ENCODE measurements at regions not wholly inside any gene's neighbourhood (a gene's known extent, or its start where the extent isn't known, plus 50 kb on each side); places are given as distances from the start of the nearest gene placed in this dataset.

DNA sequence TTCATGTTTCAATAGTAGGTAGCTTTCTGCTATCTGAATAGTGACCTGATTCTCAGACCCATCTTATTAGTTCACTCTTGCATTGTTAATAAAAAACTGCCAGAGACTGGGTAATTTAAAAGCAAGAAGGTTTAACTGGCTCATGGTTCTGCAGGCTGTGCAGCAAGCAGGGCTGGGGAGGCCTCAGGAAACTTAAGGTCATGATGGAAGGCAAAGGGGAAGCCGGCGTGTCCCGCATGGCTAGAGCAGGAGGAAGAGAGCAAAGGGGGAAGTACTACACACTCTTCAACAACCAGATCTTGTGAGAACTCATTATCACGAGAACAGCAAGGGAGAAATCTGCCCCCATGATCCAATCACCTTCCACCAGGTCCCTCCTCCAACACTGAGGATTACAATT, 185.2 kb upstream of the PITRM1 start:
- DNase-seq = no peak
- H3K36me3 Mint-ChIP-seq (ENCODE audit: low read depth) = no peaks in the 10 kb centered on the region
- H3K9me3 Mint-ChIP-seq = peaks cover 20% of the 10 kb centered on the region
- no peak overlapping the region for H3K27ac Mint-ChIP-seq
- no peak overlapping the region for H3K4me3 Mint-ChIP-seq
- H3K4me1 Mint-ChIP-seq = peaks cover 2% of the 10 kb centered on the region
- peaks cover 12% of the 10 kb centered on the region for H3K27me3 Mint-ChIP-seq
- intact Hi-C loops (cut with micrococcal nuclease) = no loop called here

GRCh38 chr10:3355536-3355935, 183.0 kb upstream of the PITRM1 start:
- Mint-ChIP-seq H3K36me3 (ENCODE audit: low read depth) (no peaks in the 10 kb centered on the region), H3K9me3 (peaks cover 8% of the 10 kb centered on the region), H3K4me1 (peaks cover 3% of the 10 kb centered on the region), H3K4me3 (no peak overlapping the region), H3K27ac (no peak overlapping the region), H3K27me3 (peaks cover 20% of the 10 kb centered on the region)
- intact Hi-C loops (cut with micrococcal nuclease) = no loop called here
- no peak for DNase-seq

DNA sequence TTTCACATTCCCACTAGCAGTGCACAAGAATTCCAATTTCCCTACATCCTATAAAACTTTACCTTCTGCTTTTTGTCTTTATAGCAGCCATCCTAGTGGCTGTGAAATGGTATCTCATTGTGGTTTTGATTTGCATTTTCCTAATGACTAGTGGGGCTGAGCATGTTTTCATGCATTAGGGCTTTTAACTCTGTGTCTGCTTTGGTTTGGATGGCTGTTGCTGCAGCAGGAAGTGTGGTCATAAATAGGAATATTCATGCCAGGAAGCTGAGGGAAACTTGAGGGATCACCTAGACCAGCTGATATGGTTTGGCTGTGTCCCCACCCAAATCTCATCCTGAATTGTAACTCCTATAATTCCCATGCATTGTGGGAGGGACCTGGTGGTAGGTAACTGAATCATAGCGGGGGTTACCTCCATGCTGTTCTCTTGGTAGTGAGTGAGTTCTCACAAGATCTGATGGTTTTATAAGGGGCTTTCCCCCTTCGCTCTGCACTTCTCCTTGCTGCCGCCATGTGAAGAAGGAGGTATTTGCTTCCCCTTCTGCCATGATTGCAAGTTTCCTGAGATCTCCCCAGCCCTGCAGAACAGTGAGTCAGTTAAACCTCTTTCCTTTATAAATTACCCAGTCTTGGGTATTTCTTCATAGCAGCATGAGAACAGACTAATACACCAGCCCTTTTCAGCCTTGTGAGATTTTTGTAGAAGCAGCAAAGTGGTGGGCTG, 181.8 kb upstream of the PITRM1 start:
- peaks cover 3% of the 10 kb centered on the region for H3K4me1 Mint-ChIP-seq
- H3K36me3 Mint-ChIP-seq (ENCODE audit: low read depth) = no peaks in the 10 kb centered on the region
- H3K27ac Mint-ChIP-seq = no peak overlapping the region
- no peak for DNase-seq
- peaks cover 30% of the 10 kb centered on the region for H3K27me3 Mint-ChIP-seq
- no peak overlapping the region for H3K4me3 Mint-ChIP-seq
- intact Hi-C loops (cut with micrococcal nuclease) = no loop called here
- peaks cover 5% of the 10 kb centered on the region for H3K9me3 Mint-ChIP-seq

- peaks cover 33% of the 10 kb centered on the region for H3K27me3 Mint-ChIP-seq
Observed at GRCh38 chr10:3353235-3353634, 180.7 kb upstream of the PITRM1 start.

GRCh38 chr10:3350617-3351258, 178.2 kb upstream of the PITRM1 start:
- no peaks in the 10 kb centered on the region for H3K9me3 Mint-ChIP-seq
- H3K27me3 Mint-ChIP-seq = peaks cover 35% of the 10 kb centered on the region
- peaks cover 3% of the 10 kb centered on the region for H3K4me1 Mint-ChIP-seq
- intact Hi-C loops (cut with micrococcal nuclease) = no loop called here
- no peaks in the 10 kb centered on the region for H3K36me3 Mint-ChIP-seq (ENCODE audit: low read depth)
- DNase-seq = no peak
- H3K4me3 Mint-ChIP-seq = no peak overlapping the region
- no peak overlapping the region for H3K27ac Mint-ChIP-seq

More at GRCh38 chr10:3353235-3353634, 180.7 kb upstream of the PITRM1 start:
- no peak for DNase-seq
- Mint-ChIP-seq H3K36me3 (ENCODE audit: low read depth) (no peaks in the 10 kb centered on the region), H3K4me1 (peaks cover 3% of the 10 kb centered on the region), H3K27ac (no peak overlapping the region), H3K4me3 (no peak overlapping the region), H3K9me3 (peaks cover 5% of the 10 kb centered on the region)
- intact Hi-C loops (cut with micrococcal nuclease) = no loop called here

GRCh38 chr10:3350205-3350604, 177.6 kb upstream of the PITRM1 start:
- Mint-ChIP-seq H3K9me3 (no peaks in the 10 kb centered on the region), H3K27ac (no peak overlapping the region), H3K4me3 (no peak overlapping the region), H3K36me3 (ENCODE audit: low read depth) (no peaks in the 10 kb centered on the region), H3K27me3 (peaks cover 38% of the 10 kb centered on the region), H3K4me1 (peaks cover 3% of the 10 kb centered on the region)
- DNase-seq = no peak
- intact Hi-C loops (cut with micrococcal nuclease) = no loop called here

- Mint-ChIP-seq H3K27me3 (peaks cover 40% of the 10 kb centered on the region), H3K4me3 (no peak overlapping the region)
Observed at GRCh38 chr10:3348564-3348963, 176.0 kb upstream of the PITRM1 start.

GRCh38 chr10:3347413-3348182, 175.0 kb upstream of the PITRM1 start:
- Mint-ChIP-seq H3K27ac (no peak overlapping the region), H3K27me3 (peaks cover 39% of the 10 kb centered on the region), H3K9me3 (no peaks in the 10 kb centered on the region), H3K4me3 (no peak overlapping the region), H3K36me3 (ENCODE audit: low read depth) (no peaks in the 10 kb centered on the region), H3K4me1 (peaks cover 3% of the 10 kb centered on the region)
- no peak for DNase-seq
- intact Hi-C loops (cut with micrococcal nuclease) = no loop called here

More at GRCh38 chr10:3348564-3348963, 176.0 kb upstream of the PITRM1 start:
- no peak for DNase-seq
- Mint-ChIP-seq H3K4me1 (peaks cover 3% of the 10 kb centered on the region), H3K36me3 (ENCODE audit: low read depth) (no peaks in the 10 kb centered on the region), H3K27ac (no peak overlapping the region), H3K9me3 (no peaks in the 10 kb centered on the region)
- intact Hi-C loops (cut with micrococcal nuclease) = no loop called here

GRCh38 chr10:3346851-3347250, 174.3 kb upstream of the PITRM1 start:
- Mint-ChIP-seq H3K27me3 (peaks cover 39% of the 10 kb centered on the region), H3K4me1 (peaks cover 3% of the 10 kb centered on the region), H3K36me3 (ENCODE audit: low read depth) (no peaks in the 10 kb centered on the region), H3K9me3 (no peaks in the 10 kb centered on the region), H3K27ac (no peak overlapping the region), H3K4me3 (no peak overlapping the region)
- DNase-seq = no peak
- intact Hi-C loops (cut with micrococcal nuclease) = no loop called here

DNA sequence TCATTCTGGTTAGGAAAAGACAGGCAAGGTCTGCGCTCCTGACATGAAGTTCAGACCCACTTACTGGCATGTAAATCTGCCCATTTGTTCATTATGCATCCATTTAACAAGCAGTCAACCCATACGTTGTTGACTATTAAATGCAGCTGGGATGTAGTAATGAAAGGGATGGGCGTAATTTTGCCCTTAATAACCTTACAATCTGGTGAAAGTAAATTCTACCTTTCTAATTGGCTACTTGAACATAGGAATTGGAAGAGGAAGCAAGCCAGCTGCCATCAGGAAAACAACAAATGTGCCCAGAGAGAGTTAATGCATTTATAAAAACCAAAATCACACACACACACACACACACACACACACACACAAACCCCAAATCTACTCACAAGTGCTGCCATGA, 170.2 kb upstream of the PITRM1 start:
- DNase-seq = no peak
- H3K27ac Mint-ChIP-seq = no peak overlapping the region
- H3K4me1 Mint-ChIP-seq = no peaks in the 10 kb centered on the region
- H3K4me3 Mint-ChIP-seq = no peak overlapping the region
- H3K9me3 Mint-ChIP-seq = no peaks in the 10 kb centered on the region
- H3K27me3 Mint-ChIP-seq = peaks cover 28% of the 10 kb centered on the region
- intact Hi-C loops (cut with micrococcal nuclease) = no loop called here
- no peaks in the 10 kb centered on the region for H3K36me3 Mint-ChIP-seq (ENCODE audit: low read depth)

- no peak overlapping the region for H3K4me3 Mint-ChIP-seq
- H3K27me3 Mint-ChIP-seq = peaks cover 19% of the 10 kb centered on the region
- H3K4me1 Mint-ChIP-seq = no peaks in the 10 kb centered on the region
- DNase-seq = no peak
- intact Hi-C loops (cut with micrococcal nuclease) = no loop called here
- H3K27ac Mint-ChIP-seq = no peak overlapping the region
- H3K36me3 Mint-ChIP-seq (ENCODE audit: low read depth) = no peaks in the 10 kb centered on the region
- no peaks in the 10 kb centered on the region for H3K9me3 Mint-ChIP-seq
Observed at GRCh38 chr10:3340127-3340730, 167.6 kb upstream of the PITRM1 start.

DNA sequence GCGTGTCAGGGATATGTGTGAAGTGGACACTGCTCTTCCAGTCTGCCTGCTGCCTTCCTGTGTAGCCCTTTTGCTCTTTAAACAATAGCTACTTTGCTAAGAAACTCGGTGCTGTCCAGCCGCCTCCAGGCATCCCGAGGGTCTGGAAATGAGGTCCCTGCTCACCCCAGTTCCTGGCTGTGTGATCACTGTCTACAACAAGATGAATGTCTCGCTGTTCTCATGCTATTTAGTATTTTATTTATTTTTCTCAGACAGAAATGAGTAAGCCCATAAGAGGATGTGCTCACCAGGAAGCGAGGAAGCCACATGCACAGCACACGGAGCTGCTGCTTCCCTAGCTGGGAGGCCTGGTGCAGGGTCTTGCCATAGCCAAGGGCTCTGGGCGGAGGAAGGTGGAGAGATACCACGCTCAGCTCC, 167.0 kb upstream of the PITRM1 start:
- H3K36me3 Mint-ChIP-seq (ENCODE audit: low read depth) = no peaks in the 10 kb centered on the region
- H3K9me3 Mint-ChIP-seq = no peaks in the 10 kb centered on the region
- peaks cover 15% of the 10 kb centered on the region for H3K27me3 Mint-ChIP-seq
- DNase-seq = no peak
- intact Hi-C loops (cut with micrococcal nuclease) = no loop called here
- no peak overlapping the region for H3K27ac Mint-ChIP-seq
- no peaks in the 10 kb centered on the region for H3K4me1 Mint-ChIP-seq
- no peak overlapping the region for H3K4me3 Mint-ChIP-seq

DNA sequence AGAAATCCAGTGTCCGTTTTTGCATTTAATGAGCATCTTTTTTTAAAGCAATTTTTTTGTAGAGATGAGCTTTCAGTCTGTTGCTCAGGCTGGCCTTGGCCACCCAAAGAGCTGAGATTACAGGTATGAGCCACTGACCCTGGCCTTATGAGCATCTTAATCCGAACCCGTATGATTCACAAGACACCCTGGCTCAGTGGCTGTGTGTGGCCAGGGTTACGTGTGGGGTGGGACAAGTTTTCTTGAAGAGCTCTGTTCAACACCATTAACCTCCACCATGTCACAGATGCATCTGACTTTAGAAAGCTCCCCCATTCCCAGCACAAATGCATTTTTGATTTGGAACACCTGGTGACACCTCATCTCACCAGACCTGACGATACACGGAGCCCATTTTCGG, 166.5 kb upstream of the PITRM1 start:
- no peak overlapping the region for H3K27ac Mint-ChIP-seq
- no peaks in the 10 kb centered on the region for H3K9me3 Mint-ChIP-seq
- peaks cover 15% of the 10 kb centered on the region for H3K27me3 Mint-ChIP-seq

GRCh38 chr10:3337741-3338140, 165.2 kb upstream of the PITRM1 start:
- no peak overlapping the region for H3K4me3 Mint-ChIP-seq
- H3K27ac Mint-ChIP-seq = no peak overlapping the region
- no peaks in the 10 kb centered on the region for H3K36me3 Mint-ChIP-seq (ENCODE audit: low read depth)
- H3K4me1 Mint-ChIP-seq = no peaks in the 10 kb centered on the region
- no peak for DNase-seq
- H3K9me3 Mint-ChIP-seq = no peaks in the 10 kb centered on the region
- peaks cover 17% of the 10 kb centered on the region for H3K27me3 Mint-ChIP-seq
- intact Hi-C loops (cut with micrococcal nuclease) = no loop called here

More for the DNA sequence above, 166.5 kb upstream of the PITRM1 start:
- H3K36me3 Mint-ChIP-seq (ENCODE audit: low read depth) = no peaks in the 10 kb centered on the region
- H3K4me1 Mint-ChIP-seq = no peaks in the 10 kb centered on the region
- DNase-seq = no peak
- intact Hi-C loops (cut with micrococcal nuclease) = no loop called here
- no peak overlapping the region for H3K4me3 Mint-ChIP-seq

Data from activated CD4-positive, alpha-beta T cell treated with anti-CD3 and anti-CD28 coated beads, Interleukin-2, amount 10 ng/mL, durations not matched to agents 24 days and 14 days (primary cell).